NOMO-1 treated with DMSO at 0.1 percent for 48 hours (cell line): ENCODE measurements at regions not wholly inside any gene's neighbourhood (a gene's known extent, or its start where the extent isn't known, plus 50 kb on each side); places are given as distances from the start of the nearest gene placed in this dataset.

ENCODE experiments used
- DNase-seq: peaks from one replicate; lab custom pipeline; 2025; ENCODE audit not compliant: unreplicated experiment; lab: John Stamatoyannopoulos, UW

DNA sequence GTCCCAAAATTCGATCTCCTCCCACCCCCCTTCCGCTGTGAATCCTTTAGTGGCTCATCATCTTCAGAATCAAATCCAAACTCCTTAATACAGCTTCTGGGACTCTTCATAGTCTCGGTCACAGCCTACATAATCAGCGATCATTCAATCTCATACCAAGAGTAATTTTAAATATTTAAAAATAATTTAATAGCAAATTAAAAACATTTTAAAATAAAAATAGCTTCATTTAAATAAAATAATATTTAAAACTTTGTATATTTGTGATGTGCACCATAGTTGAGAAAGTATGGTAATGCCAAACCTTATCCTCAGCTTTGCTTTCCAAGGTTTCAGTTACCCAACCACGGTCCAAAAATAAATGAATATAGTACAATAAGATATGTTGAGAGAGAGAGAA lies 70.0 kb upstream of the NR3C1 start:
- no peak for DNase-seq

- DNase-seq: no peak
Measured at GRCh38 chr5:143472576-143472975, 69.1 kb upstream of the NR3C1 start.

DNA sequence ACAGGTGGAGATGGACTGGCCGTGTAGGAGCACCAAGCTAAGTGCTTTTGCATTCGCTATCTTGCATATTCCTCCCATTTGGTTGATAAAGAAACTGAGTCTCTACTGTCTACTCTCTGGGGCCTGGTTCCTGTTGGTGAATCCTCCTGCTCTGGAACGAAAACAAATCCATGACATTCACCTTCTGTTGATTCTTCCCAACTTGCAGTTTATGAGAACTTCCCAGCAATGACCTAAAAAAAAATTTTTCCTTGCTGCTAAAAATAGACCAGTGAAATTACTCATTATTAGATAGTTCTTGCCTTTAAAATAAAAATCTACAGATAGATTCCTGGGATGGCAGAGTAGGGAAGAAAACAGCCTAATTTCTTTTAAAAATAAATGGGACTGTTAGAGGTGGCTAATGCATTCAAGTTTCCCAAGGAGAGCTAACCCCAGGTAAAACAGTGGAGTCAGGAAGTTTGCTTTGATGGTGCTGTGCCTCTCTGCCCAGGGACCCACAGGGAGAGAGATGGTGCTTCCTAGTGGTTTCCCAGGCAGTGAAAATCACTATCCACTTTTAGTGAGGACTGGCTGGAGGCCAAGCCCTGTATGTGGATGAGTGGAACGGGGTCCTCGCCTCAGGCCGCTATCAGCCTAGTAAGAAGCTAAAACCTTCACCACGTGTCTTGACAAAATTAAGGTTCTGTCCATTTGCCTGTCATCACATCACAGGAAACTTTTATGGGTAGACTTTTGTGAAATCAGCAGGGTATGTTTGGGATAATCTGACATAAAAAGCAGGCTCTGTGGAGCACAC lies 68.4 kb upstream of the NR3C1 start:
- no peak for DNase-seq

DNA sequence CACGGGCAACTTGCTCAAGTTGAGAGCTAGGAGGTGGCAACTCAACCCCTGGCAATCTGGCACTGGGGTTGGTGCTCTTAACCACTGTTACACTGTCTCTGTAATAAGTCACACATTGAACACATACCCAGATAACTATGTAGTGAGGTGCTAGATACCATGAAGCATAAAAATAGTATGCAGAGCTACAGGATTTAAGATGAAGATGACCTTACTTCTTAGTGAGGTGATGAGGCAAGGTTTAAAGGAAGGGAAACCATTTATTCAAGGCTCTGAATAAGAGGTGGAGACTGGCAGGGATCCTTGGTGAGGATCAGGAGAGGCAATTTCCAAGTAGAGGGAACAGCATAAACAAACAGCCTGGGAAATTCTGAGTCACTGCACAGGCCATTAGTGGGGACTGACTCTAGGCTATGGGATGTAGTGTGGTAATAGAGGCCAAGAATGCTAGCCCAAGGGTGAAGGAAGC lies 67.6 kb upstream of the NR3C1 start:
- DNase-seq: no peak

DNA sequence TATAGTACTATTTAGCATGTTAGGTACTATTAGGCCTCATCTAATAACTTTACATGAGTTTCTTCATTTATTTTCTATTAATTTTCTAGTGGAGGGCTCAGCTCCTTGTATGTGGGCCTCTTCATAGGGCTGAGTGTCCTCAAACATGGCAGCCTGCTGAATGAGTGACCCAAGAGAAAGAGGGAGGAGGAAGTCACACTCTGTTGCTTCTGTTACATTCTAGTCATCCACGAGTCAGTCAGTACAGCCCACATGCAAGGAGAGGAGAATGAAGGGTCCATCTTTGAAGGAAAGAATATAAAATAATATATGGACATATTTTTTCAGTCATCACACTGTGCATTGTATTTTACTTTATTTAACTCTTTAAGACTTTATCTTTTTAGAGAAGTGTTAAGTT lies 66.6 kb upstream of the NR3C1 start:
- no peak for DNase-seq

DNA sequence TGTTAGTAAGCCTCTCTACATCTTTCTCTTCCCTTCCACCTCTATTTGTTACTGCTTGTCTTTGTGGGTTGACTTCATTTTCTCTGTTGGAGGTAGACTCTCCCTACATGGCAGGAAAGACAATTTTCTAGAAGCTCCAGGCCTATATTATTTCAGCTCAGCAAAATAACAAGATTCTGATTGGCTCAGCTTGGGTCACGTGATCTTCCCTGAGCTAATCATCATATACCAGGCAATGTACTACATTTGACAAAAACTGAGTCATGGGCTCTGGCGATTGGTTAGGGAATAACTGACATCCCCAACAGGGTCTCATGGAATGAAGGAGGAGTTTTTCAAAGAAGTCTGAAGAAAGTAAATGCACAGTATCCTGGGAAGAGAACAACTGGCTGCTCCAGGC lies 65.6 kb upstream of the NR3C1 start:
- no peak for DNase-seq

GRCh38 chr5:143466632-143467031 lies 63.1 kb upstream of the NR3C1 start:
- no peak for DNase-seq

- DNase-seq: no peak
Measured at GRCh38 chr5:143464723-143465490, 61.4 kb upstream of the NR3C1 start.

DNA sequence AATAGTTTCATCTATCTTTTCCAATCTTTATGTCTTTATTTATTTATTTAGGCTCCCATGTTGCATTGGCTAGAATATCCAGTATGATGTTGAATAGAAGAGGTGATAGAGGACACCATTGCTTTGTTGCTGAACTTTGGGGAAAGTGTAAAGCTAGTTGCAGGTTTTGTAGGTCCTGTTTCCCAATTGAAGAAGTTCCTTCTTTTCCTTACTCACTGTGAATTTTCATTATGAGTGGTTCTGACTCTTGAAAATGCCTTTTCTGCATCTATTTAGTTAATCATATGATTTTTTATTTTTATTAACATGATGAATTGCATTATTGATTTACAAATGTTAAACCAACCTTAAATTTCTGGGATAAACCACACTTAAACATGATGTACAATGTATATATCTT lies 58.9 kb upstream of the NR3C1 start:
- no peak for DNase-seq

- no peak for DNase-seq
Measured at GRCh38 chr5:143459433-143459832, 55.9 kb upstream of the NR3C1 start.

DNA sequence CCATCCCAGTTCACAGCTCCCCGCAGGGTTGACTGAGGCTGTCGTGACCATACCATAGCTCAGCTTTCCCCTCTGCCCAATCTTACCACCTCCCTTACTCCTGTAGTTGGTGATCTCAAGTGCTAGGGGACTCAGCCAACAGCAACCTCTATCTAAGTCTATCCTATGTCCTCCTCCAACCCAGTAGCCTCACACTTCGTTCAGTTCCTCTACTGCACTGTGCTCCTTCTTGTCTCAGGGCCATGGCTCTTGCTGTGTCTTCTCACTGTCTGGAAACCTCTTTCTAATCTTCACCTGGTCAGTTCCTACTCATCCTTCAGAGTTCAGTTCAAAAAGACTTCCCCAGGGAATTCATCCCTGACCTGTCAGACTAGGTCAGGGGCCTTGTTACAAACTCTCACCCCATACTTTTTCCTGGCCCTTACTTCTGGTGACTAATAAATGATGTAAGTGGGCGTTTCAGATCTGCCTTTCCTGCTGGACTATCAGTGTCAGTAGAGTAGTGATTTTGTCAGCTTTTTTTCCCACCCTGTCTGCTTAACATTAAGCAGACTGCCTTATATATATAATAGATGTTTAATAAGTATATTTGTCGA lies 53.6 kb upstream of the NR3C1 start:
- no peak for DNase-seq

DNA sequence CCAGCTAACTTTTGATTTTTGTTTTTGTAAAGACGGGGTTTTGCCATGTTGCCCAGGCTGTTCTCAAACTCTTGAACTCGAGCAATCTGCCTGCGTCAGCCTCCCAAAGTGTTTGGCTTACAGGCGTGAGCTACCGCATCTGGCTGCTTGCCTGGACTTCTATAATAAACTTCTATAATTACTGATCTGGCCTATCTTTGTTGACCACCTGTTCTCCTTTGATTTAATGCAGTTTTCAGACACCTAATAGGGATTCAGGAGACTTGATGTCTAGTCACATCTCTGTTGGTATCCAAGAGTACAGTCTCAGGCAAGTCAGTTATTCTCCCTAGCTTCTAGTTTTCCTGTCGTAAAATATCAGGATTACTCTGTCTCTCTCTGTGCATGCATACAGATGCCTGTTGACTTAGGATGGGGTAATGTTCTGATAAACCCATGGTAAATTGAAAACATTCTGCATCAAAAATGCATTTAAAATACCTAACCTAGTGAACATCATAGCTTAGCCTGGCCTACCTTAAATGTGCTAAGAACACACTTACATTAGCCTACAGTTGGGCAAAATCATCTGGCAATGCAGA lies 51.5 kb upstream of the NR3C1 start:
- no peak for DNase-seq

- peak; percentile 42 for DNase-seq
Measured at GRCh38 chr5:143453720-143454119, 50.2 kb upstream of the NR3C1 start.
